GM18517 (cell line): ENCODE measurements at regions not wholly inside any gene's neighbourhood (a gene's known extent, or its start where the extent isn't known, plus 50 kb on each side); places are given as distances from the start of the nearest gene placed in this dataset.

Experiments used
- ATAC-seq: cut with Tn5 transposase; IDR thresholded peaks from one replicate; pipeline ENCODE4 v1.9.1; 2021; ENCODE audit warnings: mild to moderate bottlenecking, moderate library complexity; ENCODE audit not compliant: unreplicated experiment

DNA sequence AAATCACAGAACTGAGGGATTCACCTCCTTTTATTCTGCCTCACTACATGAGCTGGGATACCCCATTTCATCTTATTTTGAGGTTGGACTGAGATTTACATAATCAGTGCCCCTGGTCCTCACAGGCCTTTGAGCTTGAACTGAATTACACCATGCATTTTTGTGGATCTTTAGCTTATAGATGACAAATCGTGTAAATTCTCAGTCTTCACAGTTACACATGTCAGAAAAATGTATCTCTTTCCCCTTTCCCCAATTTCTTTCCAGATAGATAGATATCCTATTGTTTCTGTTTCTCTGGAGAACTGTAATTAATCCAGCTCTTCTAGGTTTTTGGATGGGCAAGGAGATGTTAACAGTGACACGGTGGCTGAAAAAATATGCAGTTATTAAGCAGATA is 1778.9 kb upstream of the SEL1L start:
- no peak for ATAC-seq

DNA sequence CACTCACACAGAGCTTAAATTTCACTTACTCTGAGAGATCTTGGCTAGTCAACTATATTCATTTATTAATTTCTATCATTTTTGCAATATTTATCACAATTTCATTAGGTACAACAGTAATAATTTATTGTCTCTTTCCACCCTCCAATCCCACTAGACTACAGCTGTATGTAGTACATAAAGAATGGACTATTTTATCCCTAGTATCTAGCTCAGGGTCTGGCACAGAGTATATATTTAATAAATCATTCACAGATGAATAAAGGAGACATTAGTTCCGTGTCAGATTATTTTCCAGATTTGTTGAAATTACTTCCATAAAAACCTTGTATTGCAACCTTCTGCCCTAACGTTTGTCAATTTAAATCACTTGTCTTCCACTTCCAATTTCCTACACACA is 1781.1 kb upstream of the SEL1L start:
- no peak for ATAC-seq

DNA sequence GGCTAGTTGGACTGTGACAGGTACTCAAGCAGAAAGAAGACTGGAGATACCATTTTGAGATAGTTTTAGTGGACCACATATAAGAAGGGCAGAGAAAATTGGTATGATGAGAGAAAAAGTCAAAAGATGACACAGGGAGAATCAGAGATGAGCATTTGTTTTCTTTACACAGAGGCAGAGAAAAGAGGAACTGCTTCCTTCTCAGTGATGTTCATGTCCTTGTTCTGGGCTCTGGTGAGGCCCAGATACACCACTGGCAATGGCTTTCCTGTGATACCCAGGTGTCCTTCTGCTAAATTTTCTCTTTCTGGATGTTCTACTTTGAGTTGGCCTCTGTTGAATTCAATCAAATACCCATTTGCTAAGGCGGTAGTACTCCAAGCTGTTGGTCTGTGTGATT is 1782.7 kb upstream of the SEL1L start:
- no peak for ATAC-seq

DNA sequence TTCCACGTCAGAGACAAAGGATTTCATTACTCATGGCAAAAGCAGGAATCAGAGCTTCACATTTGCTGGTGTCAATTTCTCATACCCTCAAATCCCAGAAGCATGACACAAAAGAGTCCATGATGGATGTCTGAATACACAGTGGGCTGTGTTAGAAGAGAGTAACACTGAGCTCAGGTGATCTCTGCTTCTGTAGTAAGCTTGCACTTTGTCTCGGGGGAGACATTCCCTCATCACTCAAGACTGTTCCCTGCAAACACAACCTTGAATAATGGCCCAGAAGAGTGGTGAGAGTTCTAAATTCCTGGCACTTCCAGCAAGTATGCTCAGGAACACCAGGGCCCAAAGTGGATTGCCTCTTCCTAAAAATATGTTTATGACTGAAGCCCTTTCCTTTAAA is 1787.2 kb upstream of the SEL1L start:
- ATAC-seq, result no peak

DNA sequence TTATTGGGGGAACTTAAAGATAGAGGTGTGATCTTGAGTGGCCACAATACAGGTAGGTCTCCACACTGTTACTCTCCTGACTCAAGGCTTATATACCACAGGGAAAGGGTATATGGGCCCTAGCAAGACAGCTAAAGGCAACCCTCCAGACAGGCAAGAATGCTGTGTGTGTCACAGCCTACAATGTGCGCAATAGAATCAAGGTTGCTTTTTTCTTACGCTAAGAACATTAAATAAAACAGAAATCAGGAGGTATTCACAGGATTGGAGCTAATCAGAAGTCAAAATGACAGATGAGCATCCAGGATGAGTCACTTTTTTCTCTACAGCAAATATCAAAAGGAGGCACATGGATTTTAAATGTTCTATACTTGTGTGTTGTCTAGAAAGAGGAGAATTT is 1797.9 kb upstream of the SEL1L start:
- no peak for ATAC-seq

DNA sequence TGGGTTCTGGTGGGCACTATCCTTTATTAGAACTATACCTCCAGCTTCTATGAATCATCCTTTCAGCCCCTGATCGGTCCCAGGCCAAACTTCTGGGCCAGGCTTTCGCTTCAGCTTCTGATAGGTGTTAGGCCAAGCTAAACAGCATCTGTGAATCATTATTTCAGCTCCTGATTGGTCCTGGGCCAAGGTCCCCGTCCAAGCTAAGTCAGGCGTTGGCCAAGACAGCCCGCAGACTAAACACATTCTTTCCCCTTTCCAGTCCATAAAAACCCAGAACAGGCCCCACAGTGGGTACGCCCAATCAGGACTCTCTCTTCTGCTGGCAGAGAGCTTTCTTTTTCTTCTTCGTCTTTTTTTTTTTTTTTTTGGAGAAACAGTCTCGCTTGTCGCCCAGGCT is 1808.9 kb upstream of the SEL1L start:
- ATAC-seq, result no peak

DNA sequence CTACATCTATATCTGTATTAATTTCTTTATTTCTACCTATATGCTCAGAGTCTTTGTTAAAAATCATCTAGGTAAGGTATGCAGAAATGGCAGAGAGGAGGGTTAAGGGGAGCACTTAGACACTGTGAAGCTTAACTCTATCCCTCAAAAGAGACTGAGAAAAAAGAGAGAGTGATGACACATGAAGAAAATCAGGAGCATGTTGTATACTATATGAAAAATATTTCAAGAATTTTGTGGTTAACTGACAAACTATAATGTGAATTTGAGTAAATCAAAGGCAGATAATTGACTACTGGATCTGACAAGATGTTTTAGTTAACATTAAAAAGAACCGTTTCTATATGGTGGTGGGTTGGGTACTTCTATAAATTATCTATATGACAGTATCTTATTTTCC is 1814.2 kb upstream of the SEL1L start:
- no peak for ATAC-seq

DNA sequence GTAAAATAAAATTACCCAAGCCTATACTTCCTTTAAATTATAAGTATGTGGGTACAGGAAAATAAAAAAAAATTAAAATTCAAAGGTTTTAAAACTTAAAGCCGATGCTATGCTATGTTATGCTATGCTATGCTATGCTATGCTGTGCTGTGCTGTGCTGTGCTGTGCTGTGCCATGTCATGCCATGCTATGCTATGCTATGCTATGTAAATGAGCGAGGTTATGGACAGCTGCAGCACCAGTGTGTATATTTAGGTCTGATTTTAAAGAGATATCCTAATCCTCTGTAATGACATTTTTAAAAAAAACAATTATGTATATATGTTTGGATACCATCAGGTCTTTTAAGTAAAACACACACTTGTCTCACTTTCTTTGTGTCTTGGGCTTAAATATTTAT is 1822.0 kb upstream of the SEL1L start:
- ATAC-seq, result no peak

DNA sequence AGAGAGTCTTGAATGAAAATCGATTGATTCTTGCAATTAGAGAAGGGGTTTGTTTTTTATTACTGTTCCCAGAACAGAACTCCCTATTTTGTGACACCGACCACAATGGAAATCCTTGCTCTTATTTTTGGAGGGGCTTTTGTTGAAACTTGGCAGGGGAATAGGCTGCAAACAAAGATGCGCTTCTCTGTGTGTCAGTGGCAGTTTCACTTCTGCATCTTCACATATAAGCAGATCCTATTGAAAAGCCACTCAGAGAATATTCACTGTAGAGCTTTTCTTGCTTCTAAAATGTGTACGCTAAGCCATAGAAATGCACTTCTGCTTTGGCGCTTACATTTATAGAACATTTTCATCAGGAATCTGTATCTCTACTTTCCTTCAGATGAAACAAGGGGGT is 1822.4 kb upstream of the SEL1L start:
- ATAC-seq, result no peak

DNA sequence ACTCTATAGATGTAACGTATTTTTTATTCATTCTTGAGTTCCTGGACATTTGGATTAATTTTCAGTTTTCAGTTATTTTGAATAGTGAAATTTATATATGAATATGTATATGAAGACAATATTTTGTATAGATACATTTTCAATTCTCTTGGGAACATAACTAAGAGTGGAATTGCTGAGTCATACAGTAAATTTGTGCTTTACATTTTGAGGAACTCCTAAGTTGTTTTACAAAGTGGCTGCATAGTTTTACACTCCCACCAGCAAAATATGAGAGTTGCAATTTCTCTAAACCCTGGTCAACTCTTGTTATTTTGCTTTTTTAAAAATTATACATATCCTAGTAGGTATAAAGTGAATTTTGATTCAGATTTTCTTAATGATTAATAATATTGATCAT is 1838.6 kb upstream of the SEL1L start:
- ATAC-seq, result no peak

DNA sequence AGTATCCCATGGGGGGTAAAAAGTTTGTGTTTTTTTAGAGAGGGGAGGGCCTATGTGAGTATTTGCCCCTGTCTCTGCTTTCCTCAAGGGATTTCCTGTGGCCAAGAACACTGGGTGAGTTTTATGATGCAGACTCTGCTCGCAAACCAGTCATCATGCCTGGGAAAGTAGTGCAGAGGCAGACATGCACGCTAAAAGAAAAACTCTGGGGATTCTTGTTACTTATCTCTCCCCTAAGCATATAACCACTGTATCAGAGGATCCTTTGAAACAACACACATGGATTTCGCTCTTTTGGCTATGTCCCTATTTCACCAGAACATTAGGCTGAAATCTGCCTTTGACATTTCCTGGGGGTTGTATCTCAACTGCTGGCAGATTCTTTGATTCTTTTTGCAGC is 1845.8 kb upstream of the SEL1L start:
- ATAC-seq, result no peak

DNA sequence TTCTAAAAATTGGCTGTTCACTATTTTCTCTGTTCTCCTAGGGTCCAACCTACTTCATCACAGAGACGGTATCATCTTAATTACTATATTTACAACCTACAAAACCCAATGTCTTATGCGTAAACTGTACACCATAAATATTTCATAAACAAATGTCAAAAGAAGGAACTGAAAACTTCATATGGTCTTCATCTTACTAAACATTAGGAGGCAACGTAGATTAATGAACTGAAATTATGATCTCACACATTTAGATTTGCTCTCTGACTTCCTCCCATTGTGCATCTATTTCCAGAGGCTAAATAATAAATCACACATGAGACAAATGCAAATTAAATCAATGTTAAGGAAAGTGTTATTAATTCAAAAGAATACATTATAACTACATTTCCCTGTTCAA is 1850.6 kb upstream of the SEL1L start:
- no peak for ATAC-seq

DNA sequence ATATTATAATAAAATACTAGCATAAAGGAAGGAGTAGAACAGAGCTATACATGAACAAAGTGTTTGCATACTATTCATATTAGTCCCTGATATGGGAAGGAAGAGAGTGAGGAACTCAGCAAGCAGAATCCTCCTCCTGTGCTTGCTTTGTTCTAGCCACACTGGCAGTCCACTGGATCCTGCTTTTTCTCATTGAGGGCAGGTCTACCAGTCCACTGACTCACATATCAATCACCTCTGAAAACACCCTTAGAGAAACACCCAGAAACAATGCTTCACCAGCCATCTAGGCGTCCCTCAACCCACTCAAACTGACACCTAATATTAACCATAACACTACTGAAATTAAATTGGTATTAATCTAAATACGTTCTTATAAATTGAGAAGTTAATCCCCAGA is 1861.7 kb upstream of the SEL1L start:
- ATAC-seq, result no peak

DNA sequence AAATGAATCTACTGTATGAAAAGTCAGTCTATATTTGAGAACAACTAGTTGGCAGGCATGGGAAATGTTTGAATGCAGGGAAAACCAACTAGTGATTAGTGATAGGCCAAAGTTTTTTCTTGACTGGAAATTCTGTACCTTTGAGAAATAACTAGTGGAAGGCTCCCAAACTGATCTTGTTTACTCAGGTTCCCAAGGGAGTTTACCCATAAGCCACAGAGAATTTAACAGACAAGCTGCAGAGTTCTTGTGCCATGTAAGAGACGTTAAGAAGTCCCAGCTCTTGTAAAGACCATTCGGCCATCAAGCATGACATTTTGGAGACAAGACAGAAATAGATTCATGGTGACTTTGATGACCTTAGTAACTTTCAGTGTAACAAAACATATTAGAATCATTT is 1882.8 kb upstream of the SEL1L start:
- no peak for ATAC-seq

DNA sequence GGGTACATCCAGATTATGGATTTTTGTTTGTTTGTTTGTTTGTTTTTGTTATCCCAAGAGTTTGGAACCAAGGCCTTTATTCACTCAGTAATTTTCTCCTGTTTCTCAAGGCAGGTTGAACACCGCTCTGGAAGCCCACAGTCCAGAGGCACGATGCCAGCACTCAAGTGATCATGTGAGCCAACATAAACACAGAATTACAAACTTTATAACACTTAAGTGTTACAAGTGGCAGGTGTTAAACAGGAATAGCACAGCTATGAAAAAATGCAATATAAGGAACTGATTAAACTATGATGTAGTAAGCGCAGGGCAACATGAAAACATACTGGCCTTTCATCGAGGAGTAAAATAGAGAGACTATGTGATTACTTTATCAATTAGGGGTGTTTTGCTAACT is 1885.8 kb upstream of the SEL1L start:
- ATAC-seq, result no peak

DNA sequence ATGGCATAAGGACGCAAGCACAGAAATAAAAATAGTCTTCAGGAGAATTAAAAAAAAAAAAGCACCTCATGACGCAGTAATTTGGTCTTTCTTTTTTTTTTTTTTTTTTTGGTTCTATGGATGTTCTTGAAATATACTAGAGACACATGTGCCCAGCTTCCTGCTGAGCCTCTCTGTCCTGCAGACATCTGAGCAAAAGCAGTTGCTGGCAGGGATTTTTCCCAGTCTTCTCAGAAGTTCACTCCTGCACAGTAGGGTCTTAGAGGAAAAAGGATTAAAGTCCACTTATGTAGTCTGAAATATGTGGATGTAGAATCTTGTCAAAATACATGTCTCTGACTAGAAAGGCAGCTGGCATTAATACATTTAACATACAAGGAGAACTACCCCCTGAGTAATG is 1888.1 kb upstream of the SEL1L start:
- ATAC-seq, result no peak

DNA sequence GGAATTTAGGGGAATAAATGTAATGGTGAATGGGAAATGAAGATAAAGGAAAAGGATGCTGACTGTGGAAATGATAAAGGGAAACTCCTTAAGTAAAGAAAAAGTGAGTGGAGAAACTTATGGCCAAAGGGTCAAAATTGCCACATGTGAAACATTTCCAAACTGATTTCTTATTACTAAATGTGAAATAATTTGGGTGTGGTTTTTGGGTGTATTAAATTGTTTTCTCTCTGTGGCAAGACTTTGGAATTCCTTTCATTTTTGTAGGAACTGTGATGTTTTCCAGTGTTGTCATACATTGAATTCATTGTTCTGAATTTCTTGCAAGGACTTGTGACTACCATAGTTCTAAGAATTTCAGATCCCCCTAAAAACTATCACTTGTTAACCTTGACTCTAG is 1891.5 kb upstream of the SEL1L start:
- no peak for ATAC-seq

DNA sequence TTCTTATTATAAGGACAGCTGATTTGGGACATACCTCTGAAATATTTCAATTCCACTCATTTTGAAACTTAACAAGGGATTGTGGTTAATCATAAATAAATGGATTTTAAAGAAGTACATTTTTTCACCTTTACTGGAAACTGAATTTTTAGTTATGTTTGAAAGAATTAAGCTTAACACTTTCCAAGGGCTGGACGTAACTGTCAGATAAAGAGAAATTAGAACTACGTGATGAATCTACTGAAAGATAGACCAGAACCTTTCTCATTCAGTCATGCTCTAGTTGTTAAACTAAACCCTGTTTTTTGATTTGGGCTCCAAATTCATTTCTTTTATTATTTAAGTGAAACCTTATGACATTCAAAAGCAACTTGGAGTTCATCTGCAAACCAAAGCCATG is 1892.1 kb upstream of the SEL1L start:
- ATAC-seq, result no peak

DNA sequence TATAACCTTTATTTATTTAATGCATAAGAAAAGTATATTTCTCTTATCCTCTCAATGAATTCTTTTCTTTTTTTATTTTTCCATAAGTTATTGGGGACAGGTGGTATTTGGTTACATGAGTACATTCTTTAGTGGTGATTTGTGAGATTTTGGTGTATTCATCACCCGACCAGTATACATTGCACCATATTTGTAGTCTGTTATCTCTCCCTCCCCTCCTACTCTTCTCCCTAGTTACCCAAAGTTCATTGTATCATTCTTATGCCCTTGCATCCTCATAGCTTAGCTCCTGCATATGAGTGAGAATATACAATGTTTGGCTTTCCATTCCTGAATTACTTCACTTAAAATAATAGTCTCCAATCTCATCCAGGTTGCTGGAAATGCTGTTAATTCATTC is 1900.0 kb upstream of the SEL1L start:
- no peak for ATAC-seq

DNA sequence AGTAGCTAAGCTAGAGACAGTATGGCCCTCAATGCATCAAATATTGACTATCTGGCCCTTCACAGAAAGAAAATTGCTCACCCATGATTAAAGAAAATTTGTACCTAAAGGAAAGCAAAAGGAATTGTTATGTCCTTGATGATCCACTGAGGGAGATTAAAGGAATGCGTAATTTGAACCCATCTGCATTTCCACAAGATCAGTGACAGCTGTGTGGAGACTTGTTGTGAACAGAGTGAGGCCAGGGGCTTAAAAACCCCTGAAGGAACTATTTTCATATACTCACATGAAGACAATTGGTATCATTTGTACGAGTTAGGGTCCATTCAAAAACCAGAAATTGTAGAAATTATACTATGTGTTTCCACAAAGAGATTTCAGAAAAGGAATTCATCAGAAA is 1908.1 kb upstream of the SEL1L start:
- no peak for ATAC-seq

DNA sequence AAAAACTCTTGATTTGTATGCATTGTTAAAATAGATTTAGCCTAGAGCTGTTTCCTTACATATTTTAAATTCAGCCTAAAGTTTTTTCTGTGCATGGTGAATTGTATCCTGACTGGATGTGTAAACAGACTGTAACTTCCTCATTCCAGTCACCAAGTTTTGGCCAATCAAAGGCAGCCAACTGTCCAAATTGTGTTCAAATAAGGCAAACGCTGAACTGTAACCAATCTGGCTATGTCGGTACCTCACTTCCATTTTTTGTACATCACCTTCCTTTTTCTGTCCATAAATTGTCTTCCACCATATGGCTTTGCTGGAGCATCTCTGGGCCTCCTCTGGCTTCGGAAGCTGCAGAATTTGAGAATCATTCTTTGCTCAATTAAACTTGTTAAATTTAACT is 1921.9 kb upstream of the SEL1L start:
- ATAC-seq, result no peak

DNA sequence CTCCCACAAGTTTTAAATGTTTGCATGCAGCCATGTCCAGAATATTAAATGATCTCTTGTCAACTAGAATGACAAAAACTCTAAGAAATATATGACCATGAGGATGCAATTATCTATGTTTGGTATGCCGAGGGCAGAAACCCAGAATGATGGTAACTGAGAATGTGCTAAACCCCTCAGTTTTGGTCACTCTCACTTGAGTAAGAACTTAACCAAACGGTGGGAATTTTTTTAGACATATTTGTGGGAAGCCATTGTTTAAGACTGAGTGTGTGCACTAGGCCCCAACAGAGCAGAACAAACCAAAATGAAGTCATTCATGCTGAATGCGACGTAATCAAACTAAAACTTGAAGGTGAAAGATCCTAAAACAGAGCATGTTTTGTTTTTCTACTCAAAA is 1927.9 kb upstream of the SEL1L start:
- ATAC-seq, result no peak

DNA sequence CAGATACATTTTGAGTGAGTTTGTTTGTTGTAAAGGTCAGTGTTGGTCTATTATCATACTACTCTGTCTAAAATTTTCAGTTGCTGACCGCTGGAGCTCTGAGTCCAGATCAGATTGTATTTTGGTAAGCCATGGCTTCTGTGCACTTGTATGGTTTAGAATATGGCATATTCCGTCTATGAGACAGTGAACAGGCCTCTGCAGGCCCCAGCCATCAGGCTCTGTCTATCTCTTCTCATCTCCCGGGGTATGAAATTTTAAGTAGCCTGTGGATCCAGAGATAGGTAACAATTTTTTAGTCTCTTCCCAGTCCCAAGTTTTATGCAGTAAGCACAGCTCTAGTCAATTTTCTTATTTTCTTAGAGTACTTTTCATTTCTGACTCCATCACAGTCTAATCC is 1929.1 kb upstream of the SEL1L start:
- no peak for ATAC-seq

DNA sequence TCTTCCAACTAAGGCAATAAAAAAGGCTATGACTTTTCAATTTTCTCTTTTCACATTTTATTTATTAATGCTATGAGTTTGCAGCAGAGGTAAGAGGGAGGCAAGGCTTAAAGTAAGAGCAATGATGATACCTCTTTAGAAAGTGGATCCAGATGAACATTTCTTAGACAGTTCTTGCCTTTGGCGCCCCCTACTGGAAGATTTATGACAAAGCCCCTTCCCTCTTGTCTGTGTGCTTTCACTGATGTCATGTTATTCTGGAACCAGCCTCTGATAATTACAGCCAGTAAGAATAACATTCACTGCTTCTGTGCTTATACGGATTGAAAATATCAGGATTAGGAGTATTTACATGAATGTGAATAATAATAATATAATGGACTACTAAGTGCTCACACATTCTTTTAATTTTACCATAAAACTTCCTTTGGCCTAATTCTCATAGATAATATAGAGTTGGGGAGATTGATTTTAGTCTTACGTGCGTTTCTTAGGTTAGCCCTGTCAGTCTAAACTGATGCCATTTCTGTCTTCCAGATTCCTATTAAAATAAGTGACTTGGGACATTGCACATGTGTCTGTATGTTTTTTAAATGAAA is 1929.9 kb upstream of the SEL1L start:
- ATAC-seq, result no peak
